Mesenchymal stem cell (in vitro differentiated cells and primary cell): ENCODE measurements at regions not wholly inside any gene's neighbourhood (a gene's known extent, or its start where the extent isn't known, plus 50 kb on each side); places are given as distances from the start of the nearest gene placed in this dataset.
"Not testable (repeated sequence)": the region's sequence is repeated elsewhere in the genome, so short reads cannot be mapped to it uniquely, and the experiment has no call there.

Experiments used
- DNase-seq: peaks from one replicate; pipeline ENCODE4 v3.0.0-alpha.2; 2013
- H2AFZ ChIP-seq: one replicate; pipeline ENCODE4 v1.6.1; 2013; ENCODE audit warnings: low read depth, mild to moderate bottlenecking, control low read depth, inconsistent platforms, low read length, moderate library complexity
- H2AK5ac ChIP-seq: 2 replicates; pipeline ENCODE4 v1.6.1; 2013; ENCODE audit warnings: low read length, moderate library complexity, mild to moderate bottlenecking, inconsistent platforms; ENCODE audit not compliant: severe bottlenecking
- H2BK120ac ChIP-seq: one replicate; pipeline ENCODE4 v1.6.1; 2013; ENCODE audit warnings: low read depth, mild to moderate bottlenecking, inconsistent platforms, low read length, moderate library complexity
- H2BK12ac ChIP-seq, 2 experiments: one replicate each; pipeline ENCODE4 v1.6.1; 2013; ENCODE audit warnings: inconsistent platforms in 2 of 2, low read length in 2 of 2, mild to moderate bottlenecking in 2 of 2, moderate library complexity in 2 of 2, control low read depth in 1 of 2
- H2BK15ac ChIP-seq: one replicate; pipeline ENCODE4 v1.6.1; 2013; ENCODE audit warnings: mild to moderate bottlenecking, low read depth, inconsistent platforms; ENCODE audit not compliant: poor library complexity, severe bottlenecking
- H2BK5ac ChIP-seq: 2 replicates; pipeline ENCODE4 v1.6.1; 2013; ENCODE audit warnings: low read depth, mild to moderate bottlenecking, low read length, control low read depth, inconsistent platforms; ENCODE audit not compliant: poor library complexity, severe bottlenecking
- H3K14ac ChIP-seq, 2 experiments: one replicate each; pipeline ENCODE4 v1.6.1; 2013; ENCODE audit warnings: inconsistent platforms in 2 of 2, low read length in 2 of 2, control low read depth in 1 of 2, mild to moderate bottlenecking in 1 of 2, moderate library complexity in 1 of 2
- H3K18ac ChIP-seq, 2 experiments: one replicate each; pipeline ENCODE4 v1.6.1; 2013; ENCODE audit warnings: inconsistent platforms in 2 of 2, low read length in 2 of 2, control low read depth in 1 of 2, low read depth in 1 of 2, mild to moderate bottlenecking in 1 of 2
- H3K23ac ChIP-seq, 2 experiments: one replicate each; pipeline ENCODE4 v1.6.1; 2013; ENCODE audit warnings: inconsistent platforms in 2 of 2, low read length in 2 of 2, mild to moderate bottlenecking in 2 of 2, moderate library complexity in 2 of 2, control low read depth in 1 of 2
- H3K27ac ChIP-seq: 2 replicates; pipeline ENCODE4 v1.5.1; 2013; ENCODE audit warnings: mild to moderate bottlenecking, moderate library complexity, low read length, control low read depth, inconsistent platforms; ENCODE audit not compliant: poor library complexity, severe bottlenecking
- H3K27me3 ChIP-seq, 2 experiments: 2 replicates each; pipeline versions ENCODE4 v1.6.1 to v1.7.0; 2013; ENCODE audit warnings: low read length in 2 of 2, mild to moderate bottlenecking in 2 of 2, moderate library complexity in 2 of 2, control low read depth in 1 of 2, inconsistent platforms in 1 of 2; ENCODE audit not compliant: control insufficient read depth in 1 of 2, insufficient read depth in 1 of 2
- H3K36me3 ChIP-seq, 2 experiments: 2 replicates each; pipeline versions ENCODE4 v1.6.1 to v1.7.0; 2013; ENCODE audit warnings: low read length in 2 of 2, control low read depth in 1 of 2, inconsistent platforms in 1 of 2, low read depth in 1 of 2, mild to moderate bottlenecking in 1 of 2; ENCODE audit not compliant: insufficient read depth in 2 of 2, control insufficient read depth in 1 of 2
- H3K4ac ChIP-seq, 2 experiments: one replicate each; pipeline ENCODE4 v1.6.1; 2013; ENCODE audit warnings: inconsistent platforms in 2 of 2, low read length in 2 of 2, mild to moderate bottlenecking in 2 of 2, moderate library complexity in 2 of 2, control low read depth in 1 of 2, low read depth in 1 of 2
- H3K4me1 ChIP-seq: 2 replicates; pipeline ENCODE4 v1.6.1; 2013; ENCODE audit warnings: low read depth, low read length, control low read depth; ENCODE audit not compliant: control insufficient read depth, insufficient read depth
- H3K4me2 ChIP-seq: 2 replicates; pipeline ENCODE4 v1.6.1; 2013; ENCODE audit warnings: low read length, mild to moderate bottlenecking, inconsistent platforms; ENCODE audit not compliant: poor library complexity, severe bottlenecking
- H3K4me3 ChIP-seq, 2 experiments: 2 replicates each; pipeline versions ENCODE4 v1.5.1 to v1.7.0; 2013; ENCODE audit warnings: low read length in 2 of 2, mild to moderate bottlenecking in 2 of 2, control low read depth in 1 of 2, low read depth in 1 of 2; ENCODE audit not compliant: insufficient read depth in 1 of 2
- H3K79me1 ChIP-seq: replicated peaks from 2 replicates; pipeline ENCODE4 v1.6.1; 2013; ENCODE audit warnings: mild to moderate bottlenecking, control low read depth, low read length, inconsistent platforms; ENCODE audit not compliant: poor library complexity, severe bottlenecking
- H3K9ac ChIP-seq: 2 replicates; pipeline ENCODE4 v1.7.0; 2013; ENCODE audit warnings: mild to moderate bottlenecking, low read length, moderate library complexity
- H3K9me3 ChIP-seq: 2 replicates; pipeline ENCODE4 v1.7.0; 2013; ENCODE audit warnings: mild to moderate bottlenecking, low read length; ENCODE audit not compliant: control insufficient read depth
- H4K8ac ChIP-seq: one replicate; pipeline ENCODE4 v1.6.1; 2013; ENCODE audit warnings: inconsistent platforms, mild to moderate bottlenecking, low read length, moderate library complexity
- H4K91ac ChIP-seq: one replicate; pipeline ENCODE4 v1.6.1; 2013; ENCODE audit warnings: mild to moderate bottlenecking, low read length, inconsistent platforms
- WGBS: methylation state at CpG from one replicate; pipeline ENCODE4 v1.1.7; 2013; ENCODE audit warnings: mixed read lengths; 5-methylcytosine and 5-hydroxymethylcytosine counted together

DNA sequence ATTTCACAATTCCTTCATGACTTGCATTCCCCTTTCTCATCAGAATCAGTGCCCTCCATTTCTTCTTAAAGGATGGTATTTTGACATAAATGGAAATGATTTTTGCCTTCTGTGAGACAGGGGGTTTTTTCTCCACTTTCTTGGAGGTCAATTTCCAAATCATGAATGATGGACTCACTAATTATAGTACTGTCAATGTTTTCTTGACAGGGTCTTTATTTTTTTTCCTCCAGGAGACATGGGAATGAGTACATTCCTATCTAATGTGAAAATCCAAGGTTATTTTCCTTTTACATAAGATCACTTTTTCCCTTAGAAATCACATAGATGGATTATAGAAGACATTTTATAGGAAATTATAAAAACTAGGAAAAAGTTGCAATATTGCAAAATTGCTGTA lies 141.7 kb downstream of the SPATA31A6 start:
- not testable (repeated sequence) for H3K9ac ChIP-seq, H3K18ac ChIP-seq, H3K14ac ChIP-seq, H4K8ac ChIP-seq, H3K9me3 ChIP-seq, H3K4me1 ChIP-seq, H3K27ac ChIP-seq, H3K4ac ChIP-seq, H2AK5ac ChIP-seq, H2BK5ac ChIP-seq, H2AFZ ChIP-seq, DNase-seq, H3K79me1 ChIP-seq, H2BK15ac ChIP-seq, H3K23ac ChIP-seq, H3K27me3 ChIP-seq, H2BK120ac ChIP-seq, H3K4me2 ChIP-seq, H4K91ac ChIP-seq, H3K4me3 ChIP-seq, H2BK12ac ChIP-seq, H3K36me3 ChIP-seq

GRCh38 chr9:42325561-42325960 lies 142.1 kb downstream of the SPATA31A6 start:
- not testable (repeated sequence) for H2BK15ac ChIP-seq, H2BK5ac ChIP-seq, H3K4me1 ChIP-seq, H2AFZ ChIP-seq, H2BK12ac ChIP-seq, H3K18ac ChIP-seq, H3K4ac ChIP-seq, H2BK120ac ChIP-seq, H3K27ac ChIP-seq, H3K9ac ChIP-seq, H3K4me3 ChIP-seq, DNase-seq, H4K8ac ChIP-seq, H3K9me3 ChIP-seq, H3K36me3 ChIP-seq, H3K27me3 ChIP-seq, H4K91ac ChIP-seq, H3K4me2 ChIP-seq, H2AK5ac ChIP-seq, H3K79me1 ChIP-seq, H3K14ac ChIP-seq, H3K23ac ChIP-seq
- no CpG with 5 or more reads among the region's 2 CpGs for WGBS

DNA sequence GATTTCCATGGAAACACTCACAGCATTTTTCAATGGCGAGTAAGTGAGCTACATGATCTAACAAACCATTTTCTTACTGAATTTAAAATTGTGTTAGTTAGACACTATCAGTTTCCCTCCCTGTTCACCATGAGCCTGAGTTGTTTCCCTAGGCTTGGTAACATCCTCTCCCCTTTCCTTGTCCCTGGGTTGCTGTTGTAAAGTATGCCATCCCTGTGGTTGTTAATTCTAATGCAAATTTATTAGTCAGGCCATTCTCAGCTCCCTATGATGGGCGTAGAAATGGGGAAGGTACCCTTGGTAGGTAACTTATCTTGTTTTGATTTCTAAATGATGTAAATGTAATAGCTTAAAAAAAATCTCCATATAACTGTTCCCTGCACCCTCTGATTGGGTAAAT lies 143.0 kb downstream of the SPATA31A6 start:
- H3K4me3 ChIP-seq, H3K36me3 ChIP-seq: not testable (repeated sequence)

DNA sequence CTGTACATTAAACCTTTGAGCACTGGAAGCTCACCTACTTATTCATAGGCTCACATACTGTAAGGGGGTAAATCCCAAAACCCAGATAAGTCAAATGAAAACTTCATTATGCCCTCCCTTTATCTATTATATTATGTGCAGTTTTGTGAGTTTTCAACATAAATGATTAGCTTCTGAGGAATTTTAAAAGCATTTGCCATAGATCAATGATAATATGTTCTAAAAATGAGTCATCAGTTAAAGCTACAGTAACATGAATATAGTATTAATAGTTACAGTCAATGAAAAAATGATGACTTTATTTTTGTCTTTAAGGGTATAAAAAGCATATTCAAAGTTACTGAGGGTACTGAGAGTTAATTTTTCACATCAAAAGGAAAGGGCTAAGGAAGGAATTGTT lies 151.9 kb downstream of the SPATA31A6 start:
- DNase-seq, H2BK15ac ChIP-seq, H3K9me3 ChIP-seq, H3K9ac ChIP-seq, H4K8ac ChIP-seq, H3K23ac ChIP-seq, H2BK12ac ChIP-seq, H3K4me2 ChIP-seq, H3K18ac ChIP-seq, H3K14ac ChIP-seq, H2BK120ac ChIP-seq, H3K4me1 ChIP-seq, H2AFZ ChIP-seq, H2AK5ac ChIP-seq, H3K79me1 ChIP-seq, H3K27ac ChIP-seq, H3K4ac ChIP-seq, H3K27me3 ChIP-seq, H3K4me3 ChIP-seq, H3K36me3 ChIP-seq, H4K91ac ChIP-seq, H2BK5ac ChIP-seq: not testable (repeated sequence)

More for the DNA sequence above, 143.0 kb downstream of the SPATA31A6 start:
- H2BK15ac ChIP-seq, H3K9ac ChIP-seq, H3K23ac ChIP-seq, H3K9me3 ChIP-seq, H3K14ac ChIP-seq, H3K18ac ChIP-seq, H2BK120ac ChIP-seq, H3K4ac ChIP-seq, H3K4me2 ChIP-seq, DNase-seq, H2BK5ac ChIP-seq, H3K27me3 ChIP-seq, H2AK5ac ChIP-seq, H3K27ac ChIP-seq, H2BK12ac ChIP-seq, H2AFZ ChIP-seq, H3K4me1 ChIP-seq, H3K79me1 ChIP-seq, H4K8ac ChIP-seq, H4K91ac ChIP-seq: not testable (repeated sequence)
- no CpG with 5 or more reads among the region's 2 CpGs for WGBS
